ENCODE measurements at regions not wholly inside any gene's neighbourhood (a gene's known extent, or its start where the extent isn't known, plus 50 kb on each side); places are given as distances from the start of the nearest gene placed in this dataset.

DNA sequence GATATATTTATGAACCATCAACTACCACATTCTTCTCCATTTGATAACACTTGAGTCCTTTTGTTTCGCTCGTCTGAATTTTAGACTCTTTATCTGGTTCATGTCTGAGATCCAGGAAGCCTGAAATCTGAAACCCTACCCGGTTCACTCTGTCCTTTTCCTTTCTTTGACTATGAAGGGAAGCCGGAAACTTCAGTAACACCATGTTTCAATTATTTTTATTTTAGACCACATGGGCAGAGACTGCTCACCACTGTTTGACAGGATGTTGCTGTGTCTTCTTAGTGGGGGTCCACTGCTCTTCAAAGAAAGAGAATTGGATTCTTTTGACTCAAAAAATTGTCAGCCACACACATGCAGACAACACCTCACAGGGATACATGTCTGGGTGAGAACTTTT, 331.9 kb upstream of the FLRT2 start:
- DNase-seq (ENCODE audit: low spot score): no peak
- no peaks in the 10 kb centered on the region for H3K79me2 ChIP-seq (ENCODE audit: insufficient read depth, low read depth, low read length)
- no peak overlapping the region for H2AFZ ChIP-seq (ENCODE audit: low read length)
- no TSS peak for BruUV-seq (replicated peaks)
- TF ChIP-seq, protein P1, sequence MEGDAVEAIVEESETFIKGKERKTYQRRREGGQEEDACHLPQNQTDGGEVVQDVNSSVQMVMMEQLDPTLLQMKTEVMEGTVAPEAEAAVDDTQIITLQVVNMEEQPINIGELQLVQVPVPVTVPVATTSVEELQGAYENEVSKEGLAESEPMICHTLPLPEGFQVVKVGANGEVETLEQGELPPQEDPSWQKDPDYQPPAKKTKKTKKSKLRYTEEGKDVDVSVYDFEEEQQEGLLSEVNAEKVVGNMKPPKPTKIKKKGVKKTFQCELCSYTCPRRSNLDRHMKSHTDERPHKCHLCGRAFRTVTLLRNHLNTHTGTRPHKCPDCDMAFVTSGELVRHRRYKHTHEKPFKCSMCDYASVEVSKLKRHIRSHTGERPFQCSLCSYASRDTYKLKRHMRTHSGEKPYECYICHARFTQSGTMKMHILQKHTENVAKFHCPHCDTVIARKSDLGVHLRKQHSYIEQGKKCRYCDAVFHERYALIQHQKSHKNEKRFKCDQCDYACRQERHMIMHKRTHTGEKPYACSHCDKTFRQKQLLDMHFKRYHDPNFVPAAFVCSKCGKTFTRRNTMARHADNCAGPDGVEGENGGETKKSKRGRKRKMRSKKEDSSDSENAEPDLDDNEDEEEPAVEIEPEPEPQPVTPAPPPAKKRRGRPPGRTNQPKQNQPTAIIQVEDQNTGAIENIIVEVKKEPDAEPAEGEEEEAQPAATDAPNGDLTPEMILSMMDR (conservative IDR thresholded peaks at IDR 0.05; ENCODE audit: low read length): no peak
- no peak for TF ChIP-seq EZH2phosphoT487 (IDR thresholded peaks at IDR 0.05; ENCODE audit: borderline replicate concordance, low read depth, low read length)
- CTCF ChIA-PET (ENCODE audit: unreplicated experiment): no interaction called here
- intact Hi-C loops (cut with micrococcal nuclease; ENCODE audit: unreplicated experiment): no loop called here
- no peaks in the 10 kb centered on the region for H3K4me1 ChIP-seq (ENCODE audit: insufficient read depth, low read length, poor library complexity, severe bottlenecking)
- H3K4me2 ChIP-seq (ENCODE audit: low read length): no peak overlapping the region
- H4K20me1 ChIP-seq (ENCODE audit: insufficient read depth, low read length): no peaks in the 10 kb centered on the region
- no peaks in the 10 kb centered on the region for H3K36me3 ChIP-seq (ENCODE audit: insufficient read depth, low read length)
- no peak overlapping the region for H3K27ac ChIP-seq (ENCODE audit: low read depth, low read length, poor library complexity, severe bottlenecking)
- H3K9me2 ChIP-seq (ENCODE audit: insufficient read depth, low read length): no peaks in the 10 kb centered on the region
- H3K9me3 ChIP-seq (ENCODE audit: low read length): no peaks in the 10 kb centered on the region
- POLR2A ChIA-PET: no interaction called here
- no peak overlapping the region for H3K4me3 ChIP-seq (ENCODE audit: low read depth, low read length, poor library complexity, severe bottlenecking)

DNA sequence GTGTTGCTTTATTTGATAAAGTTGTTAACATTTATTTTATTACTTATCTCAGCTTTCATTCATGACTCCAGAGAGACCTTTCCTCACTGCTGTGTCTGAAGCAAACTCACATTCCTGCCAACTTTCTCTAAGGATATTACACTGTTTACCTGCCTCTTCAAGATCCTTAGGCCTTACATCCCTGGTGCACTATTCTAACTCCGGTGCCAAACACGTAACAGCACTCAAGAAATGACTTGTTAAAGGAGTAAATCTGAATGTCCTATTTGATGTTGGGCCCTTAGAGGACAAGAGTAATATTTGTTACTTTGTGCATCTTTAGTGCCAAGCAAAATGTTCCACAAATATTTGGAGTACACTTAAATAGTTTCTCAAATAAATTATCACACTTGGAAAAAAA, 324.1 kb upstream of the FLRT2 start:
- no peak overlapping the region for H3K27ac ChIP-seq (ENCODE audit: low read depth, low read length, poor library complexity, severe bottlenecking)
- no peak overlapping the region for H3K4me2 ChIP-seq (ENCODE audit: low read length)
- ChIA-PET POLR2A (no interaction called here), CTCF (ENCODE audit: unreplicated experiment) (no interaction called here)
- no peaks in the 10 kb centered on the region for H3K9me2 ChIP-seq (ENCODE audit: insufficient read depth, low read length)
- intact Hi-C loops (cut with micrococcal nuclease; ENCODE audit: unreplicated experiment): no loop called here
- no peaks in the 10 kb centered on the region for H3K9me3 ChIP-seq (ENCODE audit: low read length)
- H4K20me1 ChIP-seq (ENCODE audit: insufficient read depth, low read length): no peaks in the 10 kb centered on the region
- no TSS peak for BruUV-seq (replicated peaks)
- H3K36me3 ChIP-seq (ENCODE audit: insufficient read depth, low read length): no peaks in the 10 kb centered on the region
- no peak for DNase-seq (ENCODE audit: low spot score)
- H3K4me1 ChIP-seq (ENCODE audit: insufficient read depth, low read length, poor library complexity, severe bottlenecking): no peaks in the 10 kb centered on the region
- H2AFZ ChIP-seq (ENCODE audit: low read length): no peak overlapping the region
- H3K79me2 ChIP-seq (ENCODE audit: insufficient read depth, low read depth, low read length): no peaks in the 10 kb centered on the region
- no peak overlapping the region for H3K4me3 ChIP-seq (ENCODE audit: low read depth, low read length, poor library complexity, severe bottlenecking)
- no peak for TF ChIP-seq EZH2phosphoT487 (IDR thresholded peaks at IDR 0.05; ENCODE audit: borderline replicate concordance, low read depth, low read length)
- TF ChIP-seq, protein P1 (conservative IDR thresholded peaks at IDR 0.05; ENCODE audit: low read length): no peak

DNA sequence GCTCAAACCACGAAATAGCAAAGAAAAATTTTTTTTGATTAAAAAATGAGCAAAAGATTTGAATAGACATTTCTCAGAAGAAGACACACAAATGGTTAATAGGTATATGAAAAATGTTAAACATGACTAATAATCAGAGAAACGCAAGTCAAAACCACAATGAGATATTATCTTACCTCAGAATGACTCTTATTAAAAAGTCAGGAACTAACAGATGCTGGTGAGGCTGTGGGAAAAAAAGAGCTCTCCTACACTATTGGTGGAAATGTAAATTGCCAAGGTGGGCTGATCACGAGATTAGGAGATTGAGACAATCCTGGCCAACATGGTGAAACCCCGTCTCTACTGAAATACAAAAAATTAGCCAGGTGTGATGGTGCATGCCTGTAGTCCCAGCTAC, 315.5 kb upstream of the FLRT2 start:
- Histone ChIP-seq H3K9me3 (ENCODE audit: low read length) (no peaks in the 10 kb centered on the region), H3K27ac (ENCODE audit: low read depth, low read length, poor library complexity, severe bottlenecking) (no peak overlapping the region), H3K36me3 (ENCODE audit: insufficient read depth, low read length) (no peaks in the 10 kb centered on the region), H4K20me1 (ENCODE audit: insufficient read depth, low read length) (no peaks in the 10 kb centered on the region), H2AFZ (ENCODE audit: low read length) (no peak overlapping the region), H3K4me1 (ENCODE audit: insufficient read depth, low read length, poor library complexity, severe bottlenecking) (no peaks in the 10 kb centered on the region), H3K4me2 (ENCODE audit: low read length) (no peak overlapping the region), H3K4me3 (ENCODE audit: low read depth, low read length, poor library complexity, severe bottlenecking) (no peak overlapping the region), H3K79me2 (ENCODE audit: insufficient read depth, low read depth, low read length) (no peaks in the 10 kb centered on the region), H3K9me2 (ENCODE audit: insufficient read depth, low read length) (no peaks in the 10 kb centered on the region)
- ChIA-PET POLR2A (no interaction called here), CTCF (ENCODE audit: unreplicated experiment) (no interaction called here)
- no peak for TF ChIP-seq EZH2phosphoT487 (IDR thresholded peaks at IDR 0.05; ENCODE audit: borderline replicate concordance, low read depth, low read length)
- TF ChIP-seq, protein P1 (conservative IDR thresholded peaks at IDR 0.05; ENCODE audit: low read length): no peak
- intact Hi-C loops (cut with micrococcal nuclease; ENCODE audit: unreplicated experiment): no loop called here
- no TSS peak for BruUV-seq (replicated peaks)
- no peak for DNase-seq (ENCODE audit: low spot score)

Data from OCI-LY7 (cell line).